Body of pancreas (tissue), 4 donors: ENCODE measurements at regions not wholly inside any gene's neighbourhood (a gene's known extent, or its start where the extent isn't known, plus 50 kb on each side); places are given as distances from the start of the nearest gene placed in this dataset.
"Not testable (repeated sequence)": the region's sequence is repeated elsewhere in the genome, so short reads cannot be mapped to it uniquely, and the experiment has no call there.

Experiments
- ATAC-seq: fragments of 150-250 bp; one replicate; pipeline ENCODE4 v1.9.1; 2016
- DNase-seq, 4 donors: peaks; one replicate each; pipeline ENCODE4 v3.0.0-alpha.2; 2019
- H3K27ac ChIP-seq, 4 donors: fragments of 200-600 bp; sonication (generic); 1 replicate in 3 of 4; 2 replicates in 1 of 4; pipeline versions ENCODE4 v1.5.1 to v1.6.1; 2016 to 2019; ENCODE audit warnings: mild to moderate bottlenecking in 1 of 4, mixed read lengths in 1 of 4, moderate library complexity in 1 of 4
- H3K27me3 ChIP-seq, 2 donors: fragments of 200-600 bp; sonication (generic); one replicate each; pipeline ENCODE4 v1.6.0; 2016; ENCODE audit warnings: mild to moderate bottlenecking in 1 of 2
- H3K36me3 ChIP-seq, 2 donors: fragments of 200-600 bp; sonication (generic); replicated peaks in 1 of 2; 2 replicates each; pipeline ENCODE4 v1.5.1; 2016; ENCODE audit warnings: low read depth in 2 of 2; ENCODE audit not compliant: insufficient read depth in 1 of 2
- H3K4me1 ChIP-seq: fragments of 200-600 bp; sonication (generic); one replicate; pipeline ENCODE4 v1.6.0; 2016
- H3K4me3 ChIP-seq, 2 donors: fragments of 200-600 bp; sonication (generic); 1 replicate in 1 of 2; 2 replicates in 1 of 2; pipeline ENCODE4 v1.5.1; 2016 to 2019
- H3K9me3 ChIP-seq, 3 donors: fragments of 200-600 bp; sonication (generic); 1 replicate in 2 of 3; 2 replicates in 1 of 3; pipeline ENCODE4 v1.5.1; 2016
- POLR2A ChIP-seq, 3 donors: fragments of 450-650 bp; IDR thresholded peaks; one replicate each; pipeline ENCODE4 v1.6.1; 2016; ENCODE audit warnings: antibody characterized with exemption in 3 of 3, mild to moderate bottlenecking in 2 of 3
- WGBS, 2 donors: methylation state at CpG; one replicate each; pipeline ENCODE4 v1.1.5; 2017; 5-methylcytosine and 5-hydroxymethylcytosine counted together
- intact Hi-C: fragments of 100-400 bp; cut with DNase I; formaldehyde crosslinking; loops from one replicate; pipeline ENCODE4 v1.15.1; 2023
- TF ChIP-seq, protein P1 (sequence below), 7 experiments: fragments of 450-650 bp in 4 of 7; fragments of 200-600 bp in 3 of 7; sonication (generic) in 3 of 7; IDR thresholded peaks; one replicate each; pipeline ENCODE4 v1.5.1; 2016 to 2019; ENCODE audit warnings: antibody characterized with exemption in 7 of 7

DNA sequence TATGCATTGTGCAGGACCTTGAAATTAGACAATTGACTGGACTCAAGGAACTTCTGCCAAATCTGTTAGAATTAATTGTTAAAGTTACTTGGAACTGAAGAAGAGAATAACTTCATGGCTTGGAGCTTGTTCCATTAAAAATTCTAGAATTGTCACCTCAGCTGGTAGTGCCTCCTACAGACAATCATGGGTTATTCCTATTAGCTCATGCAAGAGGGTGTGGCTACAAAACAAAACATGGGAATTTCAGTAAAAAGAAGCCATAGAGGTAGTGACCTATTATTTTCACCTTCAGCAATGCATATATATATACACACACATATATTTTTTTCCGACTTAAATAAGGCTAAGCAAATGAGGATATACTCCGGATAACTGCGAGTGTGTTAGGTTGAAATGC, 181.9 kb upstream of the DTNA start:
- Histone ChIP-seq H3K36me3 (no peaks in the 10 kb centered on the region), H3K4me3 (no peak overlapping the region), H3K9me3 (no peaks in the 10 kb centered on the region), H3K27ac (peak overlapping the region in 1 of 4 donors; percentile 6), H3K27me3 (no peaks in the 10 kb centered on the region), H3K4me1 (peaks cover 63% of the 10 kb centered on the region)
- no peak for TF ChIP-seq POLR2A (IDR thresholded peaks at IDR 0.05)
- TF ChIP-seq, protein P1, sequence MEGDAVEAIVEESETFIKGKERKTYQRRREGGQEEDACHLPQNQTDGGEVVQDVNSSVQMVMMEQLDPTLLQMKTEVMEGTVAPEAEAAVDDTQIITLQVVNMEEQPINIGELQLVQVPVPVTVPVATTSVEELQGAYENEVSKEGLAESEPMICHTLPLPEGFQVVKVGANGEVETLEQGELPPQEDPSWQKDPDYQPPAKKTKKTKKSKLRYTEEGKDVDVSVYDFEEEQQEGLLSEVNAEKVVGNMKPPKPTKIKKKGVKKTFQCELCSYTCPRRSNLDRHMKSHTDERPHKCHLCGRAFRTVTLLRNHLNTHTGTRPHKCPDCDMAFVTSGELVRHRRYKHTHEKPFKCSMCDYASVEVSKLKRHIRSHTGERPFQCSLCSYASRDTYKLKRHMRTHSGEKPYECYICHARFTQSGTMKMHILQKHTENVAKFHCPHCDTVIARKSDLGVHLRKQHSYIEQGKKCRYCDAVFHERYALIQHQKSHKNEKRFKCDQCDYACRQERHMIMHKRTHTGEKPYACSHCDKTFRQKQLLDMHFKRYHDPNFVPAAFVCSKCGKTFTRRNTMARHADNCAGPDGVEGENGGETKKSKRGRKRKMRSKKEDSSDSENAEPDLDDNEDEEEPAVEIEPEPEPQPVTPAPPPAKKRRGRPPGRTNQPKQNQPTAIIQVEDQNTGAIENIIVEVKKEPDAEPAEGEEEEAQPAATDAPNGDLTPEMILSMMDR (IDR thresholded peaks at IDR 0.05) = no peak
- intact Hi-C loops = no loop called here
- 89 to 97% methylated on average over 3 of the region's 3 CpGs for WGBS, 2 donors
- ATAC-seq (no peak), DNase-seq (no peak)

DNA sequence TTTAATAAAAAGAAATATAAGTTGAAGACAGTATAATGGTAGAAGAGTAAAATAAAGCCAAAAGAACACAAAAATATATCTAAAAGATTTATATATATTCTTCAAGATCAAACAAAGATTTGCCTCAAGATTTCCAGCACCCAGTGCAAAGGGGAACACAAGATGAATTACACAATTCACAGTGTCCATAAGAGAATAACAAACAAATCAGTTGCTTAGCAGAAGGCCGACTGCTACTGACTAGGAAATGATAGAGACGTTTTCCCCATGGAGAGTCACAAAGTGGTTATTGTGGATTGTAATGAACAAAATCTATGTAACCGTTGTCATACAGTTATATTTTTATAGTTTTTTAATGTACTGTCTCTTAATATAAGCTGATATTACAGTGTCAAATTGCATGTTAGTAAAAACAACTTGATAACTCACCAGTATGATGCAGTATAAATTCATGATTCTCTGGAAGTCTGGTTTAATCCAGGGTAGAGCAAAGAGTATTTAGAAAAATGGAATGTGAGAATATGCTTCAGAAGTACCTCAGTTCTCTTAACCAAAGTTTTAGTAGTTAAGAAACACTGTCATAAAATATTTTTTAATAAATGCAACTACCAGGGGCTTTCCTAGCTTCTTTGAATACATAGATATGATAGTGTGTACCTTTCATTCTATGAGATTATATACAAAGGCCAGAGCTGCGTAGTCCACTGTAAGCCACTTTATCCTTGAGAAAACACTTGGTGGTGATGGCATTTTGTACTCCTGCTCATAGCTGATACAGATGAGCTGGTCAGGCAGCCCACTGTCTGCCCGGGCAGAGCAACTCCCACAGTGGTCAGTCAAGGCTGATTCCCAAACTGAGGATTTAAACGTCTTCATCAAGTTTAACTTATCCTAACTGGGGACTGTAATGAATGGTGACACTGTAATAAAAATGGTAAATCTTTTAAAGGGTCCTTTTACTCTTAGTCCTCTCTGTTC, 180.5 kb upstream of the DTNA start:
- no peaks in the 10 kb centered on the region for H3K27me3 ChIP-seq
- WGBS, 2 donors = 36 to 43% methylated on average over 6 of the region's 6 CpGs
- peaks cover 49% of the 10 kb centered on the region for H3K4me1 ChIP-seq
- TF ChIP-seq, protein P1 (IDR thresholded peaks at IDR 0.05) = no peak
- no peak for TF ChIP-seq POLR2A (IDR thresholded peaks at IDR 0.05)
- ATAC-seq = peak; percentile 84
- intact Hi-C loops = no loop called here
- H3K9me3 ChIP-seq = no peaks in the 10 kb centered on the region
- no peak for DNase-seq
- no peaks in the 10 kb centered on the region for H3K36me3 ChIP-seq
- H3K4me3 ChIP-seq = no peak overlapping the region
- peak overlapping the region in 3 of 4 donors; percentile 6 to 24 (median 24) for H3K27ac ChIP-seq

DNA sequence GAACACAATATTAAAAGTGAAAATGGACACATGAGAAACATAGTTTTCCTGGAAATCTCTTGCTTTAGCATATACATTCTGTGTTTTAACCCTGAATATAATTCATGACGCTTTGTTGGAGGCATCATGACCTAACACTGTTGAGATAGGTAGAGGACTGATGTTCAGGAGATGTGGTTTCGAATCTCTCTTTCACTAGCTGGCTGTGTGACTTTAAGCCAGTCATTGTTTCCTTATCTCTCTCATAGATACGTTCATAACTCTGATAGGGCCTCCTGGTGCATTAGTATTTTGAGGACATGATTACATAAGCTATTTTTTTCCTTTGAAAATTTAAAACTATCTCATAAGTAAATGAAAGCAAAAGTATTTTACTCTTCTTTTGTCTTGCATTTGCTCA, 179.0 kb upstream of the DTNA start:
- DNase-seq = no peak
- no peak for ATAC-seq
- H3K27me3 ChIP-seq = no peaks in the 10 kb centered on the region
- H3K4me1 ChIP-seq = peaks cover 41% of the 10 kb centered on the region
- no peaks in the 10 kb centered on the region for H3K36me3 ChIP-seq
- no peak overlapping the region for H3K27ac ChIP-seq
- 53 to 64% methylated on average over 3 of the region's 3 CpGs for WGBS, 2 donors
- intact Hi-C loops = no loop called here
- TF ChIP-seq POLR2A (IDR thresholded peaks at IDR 0.05) = no peak
- TF ChIP-seq, protein P1 (IDR thresholded peaks at IDR 0.05) = no peak
- no peaks in the 10 kb centered on the region for H3K9me3 ChIP-seq
- no peak overlapping the region for H3K4me3 ChIP-seq

DNA sequence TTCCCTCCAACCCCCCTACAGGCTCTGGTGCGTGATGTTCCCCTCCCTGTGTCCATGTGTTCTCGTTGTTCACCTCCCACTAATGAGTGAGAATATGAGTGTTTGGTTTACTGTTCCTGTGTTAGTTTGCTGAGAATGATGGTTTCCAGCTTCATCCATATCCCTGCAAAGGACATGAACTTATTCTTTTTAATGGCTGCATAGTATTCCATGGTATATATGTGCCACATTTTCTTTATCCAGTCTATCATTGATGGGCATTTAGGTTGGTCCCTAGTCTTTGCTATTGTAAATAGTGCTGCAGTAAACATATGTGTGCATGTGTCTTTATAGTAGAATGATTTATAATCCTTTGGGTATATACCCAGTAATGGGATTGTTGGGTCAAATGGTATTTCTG, 175.5 kb upstream of the DTNA start:
- ATAC-seq, H3K9me3 ChIP-seq, H3K27ac ChIP-seq, intact Hi-C loops, H3K27me3 ChIP-seq, H3K36me3 ChIP-seq, DNase-seq, H3K4me3 ChIP-seq: not testable (repeated sequence)
- WGBS, 2 donors = 87 to 95% methylated on average over 2 of the region's 2 CpGs
- peaks cover 50% of the 10 kb centered on the region for H3K4me1 ChIP-seq

DNA sequence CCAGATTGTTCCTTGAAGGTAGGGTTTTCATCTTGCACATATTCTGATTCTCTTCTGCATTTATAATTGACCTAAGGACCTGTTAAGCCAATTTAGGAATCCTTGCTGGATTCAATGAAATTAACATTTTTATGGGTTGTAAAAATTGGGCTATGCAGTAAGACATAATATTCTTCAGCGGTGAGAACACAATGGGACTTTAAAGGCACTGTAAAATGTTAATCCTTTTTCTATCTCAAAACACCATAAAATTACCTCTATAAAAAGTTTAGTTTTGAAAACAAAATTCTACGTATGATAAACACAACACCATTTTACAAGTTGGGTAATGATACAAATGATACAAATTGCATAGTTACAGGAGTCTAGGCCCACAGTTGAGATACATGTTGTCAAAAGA, 169.2 kb upstream of the DTNA start:
- intact Hi-C loops = no loop called here
- Histone ChIP-seq H3K36me3 (no peaks in the 10 kb centered on the region), H3K27ac (peak overlapping the region in 3 of 4 donors; percentile 34 to 94 (median 84)), H3K27me3 (no peaks in the 10 kb centered on the region), H3K4me3 (no peak overlapping the region), H3K4me1 (peaks cover 77% of the 10 kb centered on the region), H3K9me3 (no peaks in the 10 kb centered on the region)
- WGBS, 2 donors = 91 to 95% methylated on average over 2 of the region's 2 CpGs
- no peak for DNase-seq
- TF ChIP-seq POLR2A (IDR thresholded peaks at IDR 0.05) = no peak
- TF ChIP-seq, protein P1 (IDR thresholded peaks at IDR 0.05) = no peak
- no peak for ATAC-seq
